ENCODE measurements at regions not wholly inside any gene's neighbourhood (a gene's known extent, or its start where the extent isn't known, plus 50 kb on each side); places are given as distances from the start of the nearest gene placed in this dataset.

DNA sequence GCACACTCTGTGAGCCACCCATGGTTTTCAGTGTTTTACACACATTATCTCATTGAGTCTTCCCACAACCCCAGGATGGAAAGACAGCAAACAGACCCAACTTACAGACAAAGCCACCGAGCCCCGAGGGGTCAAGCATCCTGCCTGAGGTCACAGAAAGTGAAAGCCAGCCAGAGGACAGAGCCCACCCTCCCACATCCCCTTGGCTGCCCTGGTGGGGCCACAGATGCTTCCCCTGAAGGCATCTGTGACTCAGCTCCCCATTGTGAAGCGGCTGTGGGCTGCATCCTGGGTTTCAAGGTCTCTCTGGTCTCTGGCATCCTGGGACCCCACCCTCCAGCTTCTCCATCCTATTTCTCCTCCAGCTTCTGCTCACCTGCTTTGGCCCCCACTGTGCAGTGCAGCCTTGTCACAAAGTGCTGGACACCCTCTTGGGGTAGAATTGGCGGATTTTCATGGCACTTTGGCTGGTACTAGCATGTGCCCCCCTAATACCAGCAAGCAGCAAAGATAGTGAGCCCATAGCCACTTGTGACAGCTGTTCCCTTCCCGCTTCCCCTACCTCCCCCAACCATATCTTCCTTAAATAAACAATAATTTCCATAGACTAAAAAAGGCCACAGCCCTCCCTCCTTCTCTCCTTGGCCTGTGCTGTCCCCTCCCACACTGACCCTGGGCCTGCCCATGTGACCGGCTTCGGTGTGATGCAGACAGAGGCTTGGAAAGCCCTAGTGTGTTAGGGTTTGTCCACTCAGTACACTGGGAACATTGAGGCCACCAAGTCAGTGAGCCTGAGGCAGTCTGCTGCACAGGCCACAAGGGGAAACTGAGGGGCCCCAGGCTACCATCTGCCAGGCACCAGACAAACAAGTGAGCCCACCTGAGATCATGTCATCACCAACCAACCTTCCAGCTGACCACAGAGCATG, 53.9 kb upstream of the SHISAL1 start:
- peak in 1 of 2 experiments; percentile 19 for DNase-seq

DNA sequence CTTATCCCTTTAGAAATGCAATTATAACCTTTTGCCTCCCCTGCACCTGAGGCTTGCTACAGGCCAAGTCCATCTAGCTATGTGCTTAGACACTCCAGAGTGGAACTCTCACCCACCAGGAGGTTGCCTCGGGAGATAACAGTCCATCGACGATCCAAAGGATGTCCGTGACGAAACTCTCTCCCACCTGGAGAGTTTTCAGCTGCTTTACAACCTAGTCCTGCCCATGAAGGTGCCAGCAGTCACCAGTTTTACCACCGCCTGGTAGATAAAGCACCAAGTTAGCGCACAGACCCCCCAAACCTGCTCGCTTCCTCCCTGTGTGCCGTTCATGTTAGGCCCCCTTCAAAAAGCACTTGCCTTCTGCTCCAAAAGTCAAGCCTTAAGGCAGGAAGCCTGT, 53.1 kb upstream of the SHISAL1 start:
- DNase-seq = no peak

DNA sequence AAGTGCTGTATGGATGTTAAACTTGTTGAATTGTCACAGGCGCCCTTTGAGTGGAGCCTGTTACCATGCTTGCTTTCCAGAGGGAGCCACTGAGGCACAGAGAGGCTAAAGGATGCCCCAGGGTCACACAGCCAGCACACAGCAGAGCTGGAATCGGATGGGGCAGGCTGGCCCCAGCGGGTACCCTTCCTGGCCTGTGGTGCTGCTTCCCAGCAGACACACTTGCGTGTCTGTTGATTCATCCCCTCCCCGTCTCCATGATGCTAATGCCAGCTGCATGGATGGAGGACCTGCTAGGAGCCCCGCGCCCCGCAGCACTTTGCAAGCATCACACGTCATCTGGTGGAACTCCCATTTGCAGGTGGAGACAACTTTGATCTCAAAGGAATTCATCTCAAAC, 52.4 kb upstream of the SHISAL1 start:
- DNase-seq = no peak

DNA sequence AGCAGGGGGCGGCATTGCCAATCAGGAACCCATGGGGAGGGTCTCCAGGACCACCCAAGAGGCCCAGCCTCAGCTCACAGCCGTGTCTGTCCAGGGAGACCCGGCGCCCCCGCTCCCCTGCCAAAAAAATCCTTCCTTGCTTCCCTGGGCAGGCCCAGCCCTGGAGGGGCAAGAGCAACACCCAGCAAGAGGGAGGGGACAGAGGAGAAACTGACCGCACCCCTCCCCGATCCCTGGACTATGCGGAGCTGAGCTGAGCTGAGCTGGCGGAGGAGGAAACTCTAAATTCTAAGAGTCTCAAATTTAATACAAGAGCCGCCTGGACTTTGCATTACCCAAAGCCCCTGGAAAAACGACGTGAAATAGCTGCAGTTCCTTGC, 52.0 kb upstream of the SHISAL1 start:
- no peak for DNase-seq

DNA sequence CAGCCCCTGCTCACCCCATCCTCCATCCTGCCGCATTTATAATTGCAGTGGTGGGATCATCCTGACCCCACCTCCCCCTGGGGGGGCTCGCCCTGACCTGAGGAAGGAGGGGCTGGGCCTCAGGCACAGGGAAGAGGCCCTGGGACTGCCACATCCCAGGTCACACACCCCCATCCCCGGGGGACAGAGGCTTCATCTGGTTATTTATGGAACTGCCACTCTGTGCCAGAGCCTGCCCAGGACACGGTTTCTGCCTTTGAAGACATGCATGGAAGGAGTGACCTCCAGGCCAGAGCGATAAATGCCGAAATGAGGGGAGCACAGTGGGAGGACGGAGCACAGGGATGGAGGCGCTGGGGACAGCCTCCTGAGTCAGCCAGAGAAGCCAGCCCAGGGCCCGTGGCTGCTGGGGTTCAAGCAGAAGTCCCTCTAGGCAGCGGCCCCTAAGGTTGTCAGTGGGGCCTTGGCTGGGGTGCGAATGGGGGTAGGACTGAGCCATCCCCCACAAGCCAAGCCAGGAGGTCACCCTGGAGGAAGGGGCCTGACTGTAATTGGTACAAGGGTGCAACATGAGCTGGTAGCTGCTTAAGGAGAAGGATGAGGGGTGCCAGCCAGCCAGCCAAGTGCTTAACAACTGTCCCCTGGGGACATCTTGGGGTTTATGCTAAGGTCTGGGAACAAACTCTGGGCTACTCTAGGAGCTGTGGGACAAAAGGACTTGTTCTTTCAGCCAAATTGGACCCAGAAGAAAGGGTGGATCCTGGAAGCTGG, 51.4 kb upstream of the SHISAL1 start:
- DNase-seq = no peak

DNA sequence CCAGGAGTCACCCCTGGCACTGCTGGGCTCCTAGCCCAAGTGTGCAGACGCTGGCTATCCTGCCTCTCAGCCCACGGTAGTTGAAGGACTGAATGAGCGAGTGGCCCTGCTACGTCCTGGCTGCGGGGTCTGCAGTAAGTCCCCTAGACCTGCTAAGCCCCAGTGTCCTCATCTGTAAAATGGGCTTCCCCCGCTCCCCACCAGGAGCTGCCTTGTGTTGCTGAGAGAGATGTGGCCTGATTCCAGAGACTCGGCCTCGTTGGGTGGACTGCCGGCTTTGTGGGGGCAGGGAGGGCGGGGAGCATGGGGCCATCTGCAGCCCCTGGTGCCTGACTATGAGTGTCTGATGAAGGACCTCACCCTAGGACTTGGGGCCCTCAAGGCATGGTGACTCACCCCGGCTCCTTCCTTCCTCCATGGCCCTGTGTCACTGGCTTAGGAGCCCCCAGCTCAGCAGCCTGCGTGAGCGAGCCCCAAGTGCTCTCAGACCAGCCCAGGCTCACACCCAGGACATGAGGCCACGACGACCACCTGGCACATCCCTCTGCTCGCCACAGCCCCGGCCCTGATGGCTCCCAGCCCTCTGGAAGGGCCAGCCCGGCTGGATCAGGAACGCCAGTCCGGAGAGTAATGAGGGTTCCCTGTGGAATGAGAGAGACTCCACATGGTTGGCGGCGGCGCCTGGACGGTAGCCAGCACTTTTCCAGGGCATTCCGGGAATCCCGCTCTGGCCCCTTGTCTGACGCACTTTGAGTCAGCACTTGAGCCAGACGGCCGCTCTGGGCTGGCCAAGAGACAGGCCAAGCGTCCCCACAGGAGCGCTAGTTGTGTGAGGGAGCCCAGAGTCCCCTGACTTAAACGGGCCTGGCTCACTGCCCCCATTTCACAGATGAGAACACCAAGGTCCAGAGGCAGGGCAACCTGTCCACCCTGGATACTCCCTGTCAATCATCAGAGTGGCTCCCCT, 50.5 kb upstream of the SHISAL1 start:
- peak in 1 of 2 experiments; percentile 51 for DNase-seq

DNA sequence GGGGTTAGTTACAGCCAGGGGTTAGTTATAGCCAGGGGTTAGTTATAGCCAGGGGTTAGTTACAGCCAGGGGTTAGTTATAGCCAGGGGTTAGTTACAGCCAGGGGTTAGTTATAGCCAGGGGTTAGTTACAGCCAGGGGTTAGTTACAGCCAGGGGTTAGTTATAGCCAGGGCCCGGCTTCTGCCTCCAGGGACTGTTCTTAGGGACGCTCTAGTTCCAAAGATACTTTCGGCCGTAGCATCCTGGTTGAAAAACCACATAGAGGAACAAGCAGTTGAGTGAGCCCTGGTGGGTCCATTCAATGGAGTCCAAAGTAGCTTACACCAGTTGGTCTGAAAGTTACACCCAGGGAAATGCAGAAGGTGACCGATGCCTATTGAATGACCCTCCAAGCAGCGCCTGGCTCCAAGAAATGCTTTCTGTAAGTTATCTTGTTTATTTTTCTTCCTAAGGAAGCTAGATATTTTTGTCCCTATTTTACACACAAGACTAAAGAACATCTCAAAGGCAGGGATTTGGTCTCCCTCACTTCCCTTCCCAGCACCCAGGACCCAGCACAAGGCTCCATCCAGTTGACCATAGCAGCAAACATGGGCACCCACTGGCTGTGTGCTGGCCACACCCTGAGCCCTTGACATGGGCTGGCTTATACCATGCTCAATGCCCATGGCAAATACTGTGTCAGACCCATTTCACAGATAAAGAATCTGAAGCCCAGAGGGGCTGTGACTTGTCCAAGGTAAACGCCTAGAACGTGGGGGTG, 49.7 kb upstream of the SHISAL1 start:
- DNase-seq = no peak

Measured in NCI-H524 (cell line).